ENCODE measurements at regions not wholly inside any gene's neighbourhood (a gene's known extent, or its start where the extent isn't known, plus 50 kb on each side); places are given as distances from the start of the nearest gene placed in this dataset.
A peak's percentile ranks its signal among the peaks of the same experiment; 100 is the strongest.
"Not testable (repeated sequence)": the region's sequence is repeated elsewhere in the genome, so short reads cannot be mapped to it uniquely, and the experiment has no call there.

GRCh38 chr6:4264601-4265000, 129.2 kb upstream of the ECI2 start:
- no peak for DNase-seq (ENCODE audit: low spot score)

DNA sequence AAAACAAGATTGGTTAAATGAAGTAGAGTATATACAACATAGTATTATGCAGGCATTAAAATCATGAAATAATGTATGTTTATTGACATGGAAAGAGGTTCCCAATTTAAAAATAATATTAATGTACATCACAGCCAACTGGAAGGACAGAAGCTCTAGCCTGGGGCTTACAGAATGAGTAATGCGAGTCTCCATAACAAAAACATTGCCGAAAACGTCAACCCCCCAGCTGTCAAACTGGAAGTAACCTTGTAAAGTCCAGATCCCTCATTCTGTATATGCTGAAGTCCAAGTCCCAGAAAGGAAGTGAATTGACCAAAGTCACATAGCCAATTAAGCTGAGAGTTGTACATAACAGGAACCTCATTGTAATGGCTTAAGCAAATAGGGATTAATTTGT, 128.7 kb upstream of the ECI2 start:
- DNase-seq (ENCODE audit: low spot score) = no peak

DNA sequence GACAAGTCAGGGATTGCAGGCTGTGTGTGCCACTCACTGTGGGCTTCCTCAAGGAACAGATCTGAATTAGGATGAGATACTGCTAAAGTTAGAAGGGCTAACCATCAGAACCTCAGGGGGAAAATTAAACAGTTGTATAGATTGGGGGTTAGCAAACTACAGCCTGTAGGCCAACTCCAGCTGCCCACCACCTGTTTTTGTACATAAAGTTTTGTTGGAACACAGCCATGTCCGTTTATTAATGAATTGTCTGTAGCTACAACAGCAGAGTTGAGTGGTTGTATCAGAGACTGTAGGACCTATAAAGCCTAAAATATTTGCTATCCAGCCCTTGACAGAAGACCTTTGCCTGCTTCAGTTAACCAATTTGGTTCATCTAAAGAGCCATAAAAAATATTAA, 127.2 kb upstream of the ECI2 start:
- DNase-seq (ENCODE audit: low spot score) = no peak

GRCh38 chr6:4259391-4259790, 124.0 kb upstream of the ECI2 start:
- no peak for DNase-seq (ENCODE audit: low spot score)

- DNase-seq (ENCODE audit: low spot score) = no peak
Measured at GRCh38 chr6:4258733-4259132, 123.4 kb upstream of the ECI2 start.

- no peak for DNase-seq (ENCODE audit: low spot score)
Measured at GRCh38 chr6:4256969-4257368, 121.6 kb upstream of the ECI2 start.

- no peak for DNase-seq (ENCODE audit: low spot score)
Measured at GRCh38 chr6:4253604-4254231, 118.3 kb upstream of the ECI2 start.

DNA sequence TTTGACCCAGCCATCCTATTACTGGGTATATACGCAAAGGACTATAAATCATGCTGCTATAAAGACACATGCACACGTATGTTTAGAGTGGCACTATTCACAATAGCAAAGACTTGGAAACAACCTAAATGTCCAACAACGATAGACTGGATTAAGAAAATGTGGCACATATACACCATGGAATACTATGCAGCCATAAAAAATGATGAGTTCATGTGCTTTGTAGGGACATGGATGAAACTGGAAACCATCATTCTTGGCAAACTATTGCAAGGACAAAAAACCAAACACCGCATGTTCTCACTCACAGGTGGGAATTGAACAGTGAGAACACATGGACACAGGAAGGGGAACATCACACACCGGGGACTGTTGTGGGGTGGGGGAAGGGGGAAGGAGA, 117.1 kb upstream of the ECI2 start:
- not testable (repeated sequence) for DNase-seq (ENCODE audit: low spot score)

DNA sequence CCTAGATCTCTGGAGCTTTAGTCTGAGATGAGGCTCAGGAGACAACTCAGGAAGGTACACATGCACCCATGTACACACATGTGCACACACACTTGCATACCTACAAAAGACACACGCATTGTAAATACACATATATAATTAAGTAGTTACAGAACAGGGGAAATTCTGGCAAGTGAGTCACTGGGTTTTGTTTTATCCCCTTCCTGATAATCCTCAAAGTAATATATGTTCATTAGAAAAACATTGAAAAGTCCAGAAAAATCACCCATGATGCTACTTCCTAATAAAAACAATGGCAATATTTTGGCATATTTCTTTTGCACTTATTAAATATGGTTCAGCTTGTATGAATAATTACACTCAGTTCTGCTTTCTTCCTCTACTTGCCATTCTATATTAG, 115.3 kb upstream of the ECI2 start:
- no peak for DNase-seq (ENCODE audit: low spot score)

DNA sequence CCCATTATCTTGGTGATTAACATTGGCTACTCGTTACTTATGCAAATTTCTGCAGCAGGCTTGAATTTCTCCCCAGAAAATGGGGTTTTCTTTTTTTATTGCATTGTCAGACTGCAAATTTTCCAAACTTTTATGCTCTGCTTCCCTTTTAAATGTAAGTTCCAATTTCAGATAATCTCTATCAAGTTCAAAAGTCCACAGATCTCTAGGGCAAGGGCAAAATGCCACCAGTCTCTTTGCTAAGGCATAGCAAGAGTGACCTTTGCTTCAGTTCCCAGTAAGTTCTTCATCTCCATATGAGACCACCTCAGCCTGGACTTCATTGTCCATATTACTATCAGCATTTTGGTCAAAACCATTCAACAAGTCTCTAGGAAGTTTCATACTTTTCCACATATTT, 108.5 kb upstream of the ECI2 start:
- DNase-seq (ENCODE audit: low spot score) = not testable (repeated sequence)

DNA sequence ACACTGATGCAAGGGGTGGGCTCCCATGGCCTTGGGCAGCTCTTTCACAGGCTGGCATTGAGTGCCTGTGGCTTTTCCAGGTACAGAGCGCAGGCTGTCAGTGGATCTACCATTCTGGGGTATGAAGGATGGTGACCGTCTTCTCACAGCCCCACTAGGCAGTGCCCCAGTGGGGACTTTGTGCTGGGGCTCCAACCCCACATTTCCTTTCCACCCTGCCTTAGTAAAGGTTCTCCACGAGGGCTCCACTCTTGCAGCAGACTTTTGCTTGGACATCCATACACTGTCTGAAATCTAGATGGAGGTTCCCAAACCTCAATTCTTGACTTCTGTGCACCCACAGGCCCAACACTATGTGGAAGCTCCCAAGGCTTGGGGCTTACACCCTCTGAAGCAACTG, 107.9 kb upstream of the ECI2 start:
- no peak for DNase-seq (ENCODE audit: low spot score)

GRCh38 chr6:4242601-4243000, 107.2 kb upstream of the ECI2 start:
- no peak for DNase-seq (ENCODE audit: low spot score)

- DNase-seq (ENCODE audit: low spot score) = no peak
Measured at GRCh38 chr6:4240148-4240547, 104.8 kb upstream of the ECI2 start.

DNA sequence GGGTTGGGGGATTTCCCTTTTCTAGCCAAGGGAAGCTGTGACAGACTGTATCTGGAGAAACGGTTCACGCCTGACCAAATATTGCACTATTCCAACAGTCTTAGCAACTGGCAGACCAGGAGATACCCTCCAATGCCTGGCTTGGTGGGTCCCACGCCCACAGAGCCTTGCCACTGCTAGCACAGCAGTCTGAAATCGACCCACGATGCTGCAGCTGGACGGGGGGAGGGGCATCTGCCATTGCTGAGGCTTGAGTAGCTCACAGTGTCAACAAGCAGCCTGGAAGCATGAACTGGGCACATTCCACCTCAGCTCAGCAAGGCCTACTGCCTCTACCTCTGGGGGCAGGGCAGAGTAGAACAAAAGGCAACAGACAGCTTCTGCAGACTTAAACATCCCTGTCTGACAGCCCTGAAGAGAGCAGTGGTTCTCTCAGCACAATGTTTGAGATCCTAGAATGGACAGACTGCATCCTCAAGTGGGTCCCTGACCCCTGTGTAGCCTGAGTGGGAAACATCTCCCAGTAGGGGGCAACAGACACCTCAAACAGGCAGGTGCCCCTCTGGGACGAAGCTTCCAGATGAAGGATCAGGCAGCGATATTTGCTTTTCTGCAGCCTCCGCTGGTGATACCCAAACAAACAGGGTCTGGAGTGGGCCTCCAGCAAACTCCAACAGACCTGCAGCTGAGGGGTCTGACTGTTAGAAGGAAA, 89.9 kb upstream of the ECI2 start:
- DNase-seq (ENCODE audit: low spot score) = peak; percentile 42

- DNase-seq (ENCODE audit: low spot score) = peak; percentile 45
Measured at GRCh38 chr6:4224067-4224978, 88.9 kb upstream of the ECI2 start.

DNA sequence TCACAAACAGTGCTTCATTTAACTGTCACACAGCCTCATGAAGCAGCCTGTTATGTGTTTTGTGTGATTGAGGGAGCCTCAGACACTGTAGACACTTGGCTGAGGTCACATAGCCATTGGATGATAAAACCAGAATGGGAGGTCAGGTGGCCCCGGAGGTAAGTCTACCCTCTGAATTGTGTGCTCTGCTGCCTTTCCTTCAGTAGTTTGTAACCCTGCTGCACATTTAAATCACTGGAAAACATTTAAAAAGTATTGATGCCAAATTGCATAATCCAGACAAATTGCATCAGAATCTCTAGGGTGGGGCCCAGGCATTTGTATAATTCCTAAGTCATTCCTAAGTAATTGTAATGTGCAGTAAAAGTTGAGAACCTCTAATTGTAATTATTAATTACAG, 85.2 kb upstream of the ECI2 start:
- no peak for DNase-seq (ENCODE audit: low spot score)

GRCh38 chr6:4218619-4219317, 83.4 kb upstream of the ECI2 start:
- DNase-seq (ENCODE audit: low spot score) = not testable (repeated sequence)

GRCh38 chr6:4212588-4212987, 77.2 kb upstream of the ECI2 start:
- no peak for DNase-seq (ENCODE audit: low spot score)

GRCh38 chr6:4210629-4211419, 75.4 kb upstream of the ECI2 start:
- peak; percentile 20 for DNase-seq (ENCODE audit: low spot score)

DNA sequence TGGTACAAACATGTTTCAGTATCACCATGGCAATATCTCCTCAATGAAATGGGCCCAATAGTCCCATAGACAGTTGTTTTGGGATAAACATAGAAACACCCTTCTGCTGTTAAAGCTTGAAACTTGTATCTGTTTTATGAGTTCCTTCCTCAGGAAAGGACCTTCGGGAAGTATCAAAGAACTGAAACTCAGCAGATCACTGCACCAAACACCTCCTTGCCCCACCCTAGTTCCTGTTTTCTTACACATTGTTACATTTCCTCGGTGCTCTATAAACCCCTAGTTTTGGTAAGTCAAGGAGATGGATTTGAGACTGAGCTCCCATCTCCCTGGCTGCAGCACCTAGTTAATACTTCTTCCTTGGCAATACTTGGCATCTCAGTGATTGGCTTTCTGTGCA, 73.8 kb upstream of the ECI2 start:
- no peak for DNase-seq (ENCODE audit: low spot score)

- DNase-seq (ENCODE audit: low spot score) = no peak
Measured at GRCh38 chr6:4208158-4208557, 72.8 kb upstream of the ECI2 start.

Measured in SK-N-DZ (cell line).